RPMI8226 (cell line): ENCODE measurements at regions not wholly inside any gene's neighbourhood (a gene's known extent, or its start where the extent isn't known, plus 50 kb on each side); places are given as distances from the start of the nearest gene placed in this dataset.

Experiments used
- DNase-seq: peaks from one replicate; pipeline ENCODE4 v3.0.0-alpha.2; 2015

DNA sequence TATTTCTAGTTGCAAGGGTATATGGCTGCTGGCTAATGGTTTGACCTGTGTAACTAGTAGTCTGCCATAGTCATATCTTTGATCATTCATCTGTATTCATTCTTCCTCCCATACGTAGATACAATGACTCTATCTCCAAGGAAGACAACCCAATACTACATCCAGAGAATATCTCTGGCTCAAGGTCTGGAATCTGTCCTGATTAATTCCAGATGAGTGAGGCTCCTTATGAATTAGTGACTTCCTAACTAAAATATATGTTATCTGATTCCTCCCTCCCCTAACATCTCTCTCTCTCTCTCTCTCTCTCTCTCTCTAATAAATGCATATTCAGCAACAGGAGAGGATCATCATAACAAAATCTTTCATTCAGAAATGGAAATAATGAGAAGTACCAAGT is 641.5 kb downstream of the FAT4 start:
- no peak for DNase-seq

DNA sequence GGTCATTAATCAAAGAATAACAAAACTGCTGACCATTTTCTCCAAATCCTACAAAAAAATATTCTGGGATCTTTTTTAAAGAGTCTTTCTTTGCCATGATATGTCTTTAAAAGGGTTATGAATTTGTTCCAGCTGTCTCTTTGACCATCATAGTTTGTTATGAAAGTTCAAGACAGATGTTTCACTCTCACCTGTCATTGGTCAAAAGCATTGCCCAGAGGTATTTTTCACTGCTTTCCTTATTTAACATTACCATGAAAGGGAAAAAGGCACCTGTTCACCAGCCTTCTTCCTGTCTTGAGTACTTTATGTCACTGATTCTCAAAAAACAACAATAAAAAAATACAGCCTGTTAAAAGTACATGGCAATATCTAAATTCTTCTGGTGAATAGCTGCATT is 643.8 kb downstream of the FAT4 start:
- no peak for DNase-seq

GRCh38 chr4:125961626-125962025 is 646.9 kb downstream of the FAT4 start:
- no peak for DNase-seq

GRCh38 chr4:125975861-125976397 is 661.2 kb downstream of the FAT4 start:
- no peak for DNase-seq

DNA sequence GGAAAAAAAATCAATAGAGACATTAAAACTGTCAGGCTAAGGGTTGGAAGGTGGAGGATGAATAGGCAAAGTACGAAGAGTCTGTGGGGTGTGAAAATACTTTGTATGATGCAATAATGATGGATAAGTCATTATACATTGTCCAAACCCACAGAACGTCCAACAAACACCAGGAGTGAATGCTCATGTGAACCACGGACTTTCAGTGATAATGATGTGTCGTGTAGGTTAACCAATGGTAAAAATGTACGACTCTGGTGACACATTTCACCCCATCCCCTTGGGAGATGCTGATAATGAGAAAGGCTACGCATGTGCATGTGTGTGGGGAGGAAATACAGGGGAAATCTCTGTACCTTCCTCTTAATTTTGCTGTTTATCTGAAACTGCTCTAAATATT is 665.2 kb downstream of the FAT4 start:
- no peak for DNase-seq

DNA sequence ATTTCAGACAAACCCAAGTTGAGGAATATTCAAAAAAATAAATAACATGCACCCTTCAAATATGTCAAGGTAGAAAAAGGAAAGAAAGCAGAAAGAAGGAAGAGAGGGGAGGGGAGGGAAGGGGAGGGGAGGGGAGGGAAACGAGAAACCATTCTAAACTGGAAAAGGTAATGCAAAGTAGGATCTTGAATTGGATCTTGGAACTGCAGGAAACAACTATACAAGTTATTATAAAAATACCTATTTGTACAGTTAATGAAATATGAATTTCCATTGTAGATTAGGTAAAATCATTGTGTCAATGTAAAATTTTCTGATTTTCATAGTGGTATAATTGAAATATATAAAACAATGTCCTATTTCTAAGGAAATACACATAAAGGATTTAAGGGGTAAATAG is 668.4 kb downstream of the FAT4 start:
- DNase-seq: no peak

DNA sequence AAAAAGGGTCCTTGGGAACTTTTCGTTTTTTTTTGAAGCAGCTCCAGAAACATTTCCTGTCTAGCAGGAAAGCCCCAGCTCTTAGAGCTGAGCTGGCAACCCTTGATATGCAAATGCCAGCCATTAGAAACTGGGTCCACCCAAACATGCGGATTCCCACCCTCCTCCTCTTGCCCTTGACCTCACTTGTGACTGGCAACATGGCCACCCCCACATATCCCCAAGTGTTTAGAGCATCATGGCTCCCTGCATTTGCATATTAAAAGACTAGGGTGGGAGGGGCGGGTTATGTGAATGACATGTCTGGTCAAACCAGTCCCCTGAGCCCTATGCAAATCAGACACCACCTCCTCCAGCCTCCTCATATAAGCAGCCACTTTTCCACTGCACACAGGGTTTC is 671.1 kb downstream of the FAT4 start:
- peak; percentile 10 for DNase-seq

DNA sequence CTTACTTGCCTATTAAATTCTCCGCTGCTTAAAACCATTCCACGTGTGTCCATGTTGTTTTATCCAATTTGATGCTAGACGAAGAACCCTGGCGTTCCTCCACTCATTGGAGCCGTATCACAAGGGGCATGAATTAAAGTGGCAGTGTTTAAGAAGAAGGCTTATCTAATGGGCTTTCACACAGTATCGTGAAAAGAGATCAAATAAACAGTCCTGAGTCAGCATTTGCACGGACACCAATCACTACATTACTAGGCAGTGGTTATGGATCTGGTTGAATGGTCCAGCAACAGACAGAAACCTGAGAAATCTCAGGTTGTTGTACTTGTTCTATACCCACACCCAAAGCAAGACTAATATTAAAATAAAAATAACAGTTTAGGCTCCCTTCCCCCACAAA is 671.6 kb downstream of the FAT4 start:
- no peak for DNase-seq

- DNase-seq: no peak
These were observed 673.7 kb downstream of the FAT4 start for GRCh38 chr4:125988464-125988863.

DNA sequence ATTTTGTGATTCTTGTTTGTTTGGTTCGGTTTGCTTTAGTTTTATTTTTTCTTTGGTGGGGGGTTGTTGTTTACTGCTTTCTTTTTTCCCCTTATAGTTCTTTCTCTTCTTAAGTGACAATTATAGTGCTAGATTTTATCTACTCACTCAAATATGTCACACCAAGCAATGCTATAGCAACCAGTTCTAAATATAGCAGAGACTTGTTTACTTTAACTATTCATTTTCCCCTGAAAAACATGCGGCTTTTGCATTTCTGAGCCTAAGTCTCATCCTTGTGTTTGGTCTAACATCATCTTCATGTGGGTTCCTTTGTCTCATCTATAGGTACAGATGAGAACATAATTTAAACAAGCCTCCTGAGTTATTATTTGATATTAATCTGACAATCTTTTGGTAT is 676.6 kb downstream of the FAT4 start:
- no peak for DNase-seq

DNA sequence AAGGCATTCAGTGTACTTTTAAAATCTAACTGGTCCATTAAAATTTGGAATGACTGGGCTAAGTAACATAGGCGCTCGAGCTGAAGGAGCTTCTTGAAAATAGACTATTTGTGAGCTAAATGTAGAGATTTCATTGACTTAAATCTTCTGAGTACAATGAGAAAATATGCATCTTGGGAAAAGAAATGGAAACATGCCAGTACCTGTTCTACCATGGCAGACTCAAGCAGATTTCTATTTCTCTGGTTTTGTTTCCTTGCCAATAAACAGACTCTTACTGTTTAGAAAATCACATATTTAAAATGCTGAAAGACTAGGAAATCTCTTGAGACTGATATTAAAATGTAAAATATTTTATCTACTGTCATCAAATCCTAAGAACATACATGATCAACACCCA is 678.1 kb downstream of the FAT4 start:
- DNase-seq: no peak

GRCh38 chr4:125994024-125994423 is 679.3 kb downstream of the FAT4 start:
- DNase-seq: no peak

- DNase-seq: no peak
These were observed 679.7 kb downstream of the FAT4 start for GRCh38 chr4:125994430-125994829.

DNA sequence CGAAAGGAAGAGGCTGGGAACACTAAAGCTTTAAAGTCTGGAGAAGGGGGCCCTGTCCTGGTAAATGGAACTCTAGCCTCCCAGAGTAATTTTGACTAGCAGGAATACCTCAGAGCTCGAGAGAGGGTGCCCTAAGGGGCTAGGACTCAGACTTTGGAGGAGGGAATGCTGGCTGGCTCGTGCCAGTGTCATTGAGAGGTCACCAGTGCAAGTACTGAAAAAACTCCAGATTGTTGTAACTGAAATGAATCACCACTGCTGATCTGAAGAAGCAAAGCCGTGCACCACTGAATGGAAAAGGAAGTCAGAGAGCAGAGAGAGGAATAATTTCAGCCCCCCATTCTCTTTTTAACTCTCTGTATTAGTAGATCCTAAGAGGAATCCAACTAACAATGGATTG is 690.2 kb downstream of the FAT4 start:
- DNase-seq: no peak

GRCh38 chr4:126007142-126007541 is 692.4 kb downstream of the FAT4 start:
- no peak for DNase-seq

GRCh38 chr4:126012691-126013290 is 698.0 kb downstream of the FAT4 start:
- no peak for DNase-seq

DNA sequence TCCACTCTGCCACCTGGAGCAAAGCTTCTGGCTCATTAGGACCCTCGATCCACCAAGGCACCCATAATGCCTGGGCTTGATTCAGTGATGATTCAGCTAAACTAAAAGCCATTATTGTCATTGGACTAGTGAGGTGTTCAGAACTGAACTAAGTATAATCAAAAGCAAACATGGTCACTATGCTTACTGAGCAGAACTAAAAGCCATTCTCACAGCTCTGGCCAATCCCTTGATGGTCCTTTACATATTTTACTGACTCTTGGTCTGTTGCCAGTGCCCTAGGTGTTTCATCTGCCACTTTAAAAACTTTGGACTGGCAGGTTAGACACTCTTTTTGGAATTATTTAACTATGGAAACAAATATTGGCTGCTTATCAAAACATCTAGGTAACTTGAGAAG is 703.5 kb downstream of the FAT4 start:
- no peak for DNase-seq

DNA sequence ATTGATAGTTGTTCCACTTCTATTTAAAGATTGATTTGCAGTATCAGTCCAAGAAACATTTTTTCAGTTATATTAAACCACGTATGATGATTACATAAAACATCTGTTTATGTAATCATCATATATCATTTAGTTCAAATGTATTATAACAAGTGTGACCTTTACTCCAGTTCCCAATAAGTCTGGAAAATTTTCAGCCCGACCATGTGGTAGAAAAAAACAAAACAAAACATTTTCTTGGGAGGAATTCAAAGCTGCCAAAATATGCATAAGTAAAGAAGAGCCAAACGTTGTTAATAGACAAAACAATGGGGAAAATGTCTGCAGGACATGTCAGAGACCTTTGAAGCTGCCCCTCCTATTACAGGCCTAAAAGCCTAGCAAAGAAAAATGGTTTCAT is 709.1 kb downstream of the FAT4 start:
- no peak for DNase-seq

DNA sequence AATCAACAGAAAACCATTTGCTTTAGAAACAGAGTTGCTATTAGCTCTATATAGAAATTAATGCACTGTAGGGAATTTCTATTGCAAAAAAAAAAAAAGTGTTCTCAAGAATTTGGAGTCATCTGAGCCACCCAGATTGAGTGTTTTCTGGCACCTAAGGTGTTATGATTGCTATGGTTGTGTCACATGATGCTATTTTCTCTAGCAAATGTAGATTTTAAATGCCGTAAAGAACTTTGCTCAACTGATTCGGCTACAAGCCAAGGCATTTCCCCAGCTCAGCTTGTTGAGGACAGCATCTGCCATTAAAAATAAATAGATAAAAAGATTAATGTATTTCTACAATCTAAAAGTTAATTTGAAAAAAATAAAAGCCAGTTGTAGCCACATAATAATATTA is 712.8 kb downstream of the FAT4 start:
- DNase-seq: no peak

- no peak for DNase-seq
These were observed 714.1 kb downstream of the FAT4 start for GRCh38 chr4:126028876-126029275.

DNA sequence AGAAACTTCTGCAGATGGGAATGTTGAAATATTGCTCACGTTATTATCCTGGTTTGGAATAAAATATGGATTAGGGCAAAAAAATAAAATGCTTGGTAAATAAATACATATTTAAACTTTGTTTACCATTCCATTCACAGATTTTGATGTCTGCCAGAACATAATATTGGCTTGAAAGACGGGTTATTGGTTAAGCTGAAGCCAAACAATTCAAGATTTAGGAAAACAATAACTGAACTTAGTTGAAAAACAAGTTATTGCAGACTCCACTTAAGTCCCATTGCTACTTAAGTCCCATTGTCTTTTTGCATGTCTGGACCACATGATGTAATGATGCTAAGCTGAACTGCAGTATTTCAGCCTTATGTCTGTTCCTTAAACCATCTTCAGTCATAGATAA is 722.5 kb downstream of the FAT4 start:
- DNase-seq: no peak

GRCh38 chr4:126038502-126039144 is 723.9 kb downstream of the FAT4 start:
- DNase-seq: no peak

DNA sequence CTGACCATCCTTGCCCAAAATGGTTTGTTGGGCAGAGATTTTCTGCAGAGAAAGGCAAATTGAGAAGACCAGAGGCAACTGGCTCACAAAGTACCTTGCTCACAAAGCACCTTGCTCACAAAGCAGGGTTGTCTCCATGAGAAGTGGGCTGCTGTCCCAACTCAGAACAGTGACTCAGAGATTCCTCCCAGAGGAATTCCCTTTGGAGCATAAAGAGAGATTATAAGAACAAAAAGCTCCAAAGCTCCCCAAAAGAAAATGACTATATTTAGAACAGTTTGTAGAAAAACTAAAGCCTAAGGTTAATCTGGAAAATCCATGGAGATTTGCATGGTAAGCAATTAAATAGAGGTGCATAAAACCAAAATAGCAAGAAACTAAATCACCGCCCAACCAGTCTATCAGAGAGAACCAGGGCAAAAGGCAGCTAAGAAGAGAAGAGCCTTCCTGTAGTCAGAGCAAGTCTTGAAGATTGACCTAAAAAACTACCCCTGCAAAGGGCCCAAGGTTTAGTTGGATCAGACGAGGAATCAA is 731.4 kb downstream of the FAT4 start:
- no peak for DNase-seq

GRCh38 chr4:126047114-126047513 is 732.4 kb downstream of the FAT4 start:
- DNase-seq: no peak
